Mammary epithelial cell (primary cell): ENCODE measurements at regions not wholly inside any gene's neighbourhood (a gene's known extent, or its start where the extent isn't known, plus 50 kb on each side); places are given as distances from the start of the nearest gene placed in this dataset.

Source experiments
- EZH2 ChIP-seq: IDR thresholded peaks from 2 replicates; pipeline ENCODE4 v1.6.1; 2012; ENCODE audit warnings: low read length, inconsistent platforms, borderline replicate concordance
- TF ChIP-seq, protein P1 (sequence below), 2 donors: IDR thresholded peaks in 1 of 2; conservative IDR thresholded peaks in 1 of 2; 2 replicates each; pipeline ENCODE4 v1.5.1; 2011 to 2012; ENCODE audit warnings: inconsistent platforms in 2 of 2, low read length in 2 of 2, mild to moderate bottlenecking in 2 of 2, control low read depth in 1 of 2, low read depth in 1 of 2; ENCODE audit not compliant: insufficient read depth in 1 of 2; ENCODE audit errors: extremely low read depth in 1 of 2

DNA sequence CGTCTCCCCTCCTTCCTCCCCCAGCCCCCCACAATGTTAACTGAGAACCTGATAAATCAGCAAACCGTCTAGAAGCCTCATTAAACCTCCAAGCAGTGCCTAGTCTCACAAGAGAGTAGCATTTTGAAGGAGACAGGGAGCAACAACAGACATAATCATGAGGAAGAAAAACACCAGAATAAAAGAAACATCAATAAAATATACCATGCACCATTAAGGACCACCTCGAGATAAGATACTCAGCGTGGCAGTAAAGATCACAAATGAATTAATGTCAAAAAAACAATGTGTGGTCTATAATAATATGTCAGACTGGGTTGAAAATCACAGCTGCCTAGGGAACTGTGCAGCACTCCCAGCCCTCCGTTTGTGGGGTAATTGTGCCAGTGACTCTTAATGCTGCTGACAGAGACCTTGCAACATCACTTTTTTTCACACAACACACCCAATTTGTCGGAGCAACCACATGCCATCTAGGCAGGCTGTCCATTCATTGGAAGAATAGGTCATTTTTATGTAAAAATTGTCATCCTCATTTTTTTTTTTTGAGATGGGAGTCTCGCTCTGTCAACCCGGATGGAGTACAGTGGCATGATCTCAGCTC, 450.8 kb upstream of the WWC1 start:
- TF ChIP-seq, protein P1, sequence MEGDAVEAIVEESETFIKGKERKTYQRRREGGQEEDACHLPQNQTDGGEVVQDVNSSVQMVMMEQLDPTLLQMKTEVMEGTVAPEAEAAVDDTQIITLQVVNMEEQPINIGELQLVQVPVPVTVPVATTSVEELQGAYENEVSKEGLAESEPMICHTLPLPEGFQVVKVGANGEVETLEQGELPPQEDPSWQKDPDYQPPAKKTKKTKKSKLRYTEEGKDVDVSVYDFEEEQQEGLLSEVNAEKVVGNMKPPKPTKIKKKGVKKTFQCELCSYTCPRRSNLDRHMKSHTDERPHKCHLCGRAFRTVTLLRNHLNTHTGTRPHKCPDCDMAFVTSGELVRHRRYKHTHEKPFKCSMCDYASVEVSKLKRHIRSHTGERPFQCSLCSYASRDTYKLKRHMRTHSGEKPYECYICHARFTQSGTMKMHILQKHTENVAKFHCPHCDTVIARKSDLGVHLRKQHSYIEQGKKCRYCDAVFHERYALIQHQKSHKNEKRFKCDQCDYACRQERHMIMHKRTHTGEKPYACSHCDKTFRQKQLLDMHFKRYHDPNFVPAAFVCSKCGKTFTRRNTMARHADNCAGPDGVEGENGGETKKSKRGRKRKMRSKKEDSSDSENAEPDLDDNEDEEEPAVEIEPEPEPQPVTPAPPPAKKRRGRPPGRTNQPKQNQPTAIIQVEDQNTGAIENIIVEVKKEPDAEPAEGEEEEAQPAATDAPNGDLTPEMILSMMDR (conservative IDR thresholded peaks at IDR 0.05 in 1 of 2, IDR thresholded peaks at IDR 0.05 in 1 of 2; ENCODE audit: extremely low read depth in 1 of 2, insufficient read depth in 1 of 2, low read depth in 1 of 2, low read length in 2 of 2), result no peak
- no peak for TF ChIP-seq EZH2
